ENCODE measurements at regions not wholly inside any gene's neighbourhood (a gene's known extent, or its start where the extent isn't known, plus 50 kb on each side); places are given as distances from the start of the nearest gene placed in this dataset.

- no peak for DNase-seq
Measured at GRCh38 chr1:56061824-56062223, 517.5 kb downstream of the PLPP3 start.

- no peak for DNase-seq
Measured at GRCh38 chr1:56060906-56061305, 518.5 kb downstream of the PLPP3 start.

- no peak for DNase-seq
Measured at GRCh38 chr1:56057466-56058405, 521.6 kb downstream of the PLPP3 start.

- DNase-seq, result no peak
Measured at GRCh38 chr1:56056438-56057287, 522.7 kb downstream of the PLPP3 start.

- DNase-seq, result no peak
Measured at GRCh38 chr1:56054959-56055358, 524.4 kb downstream of the PLPP3 start.

GRCh38 chr1:56052041-56052440, 527.3 kb downstream of the PLPP3 start:
- no peak for DNase-seq

- DNase-seq, result no peak
Measured at GRCh38 chr1:56050911-56051310, 528.5 kb downstream of the PLPP3 start.

- DNase-seq, result no peak
Measured at GRCh38 chr1:56045477-56045876, 533.9 kb downstream of the PLPP3 start.

GRCh38 chr1:56045062-56045461, 534.3 kb downstream of the PLPP3 start:
- no peak for DNase-seq

- no peak for DNase-seq
Measured at GRCh38 chr1:56036479-56036878, 542.9 kb downstream of the PLPP3 start.

GRCh38 chr1:56034847-56035481, 544.4 kb downstream of the PLPP3 start:
- no peak for DNase-seq

GRCh38 chr1:56034222-56034621, 545.1 kb downstream of the PLPP3 start:
- no peak for DNase-seq

- no peak for DNase-seq
Measured at GRCh38 chr1:56033321-56034037, 545.9 kb downstream of the PLPP3 start.

- no peak for DNase-seq
Measured at GRCh38 chr1:56032096-56032676, 547.2 kb downstream of the PLPP3 start.

GRCh38 chr1:56031001-56031400, 548.4 kb downstream of the PLPP3 start:
- DNase-seq, result no peak

GRCh38 chr1:56029319-56030003, 549.9 kb downstream of the PLPP3 start:
- DNase-seq, result no peak

- DNase-seq, result no peak
Measured at GRCh38 chr1:56028911-56029310, 550.5 kb downstream of the PLPP3 start.

- DNase-seq, result no peak
Measured at GRCh38 chr1:56028244-56028643, 551.1 kb downstream of the PLPP3 start.

GRCh38 chr1:56025942-56026341, 553.4 kb downstream of the PLPP3 start:
- DNase-seq, result no peak

- no peak for DNase-seq
Measured at GRCh38 chr1:56024155-56024554, 555.2 kb downstream of the PLPP3 start.

GRCh38 chr1:56019922-56020321, 559.4 kb downstream of the PLPP3 start:
- DNase-seq, result no peak

- no peak for DNase-seq
Measured at GRCh38 chr1:56019472-56019871, 559.9 kb downstream of the PLPP3 start.

Data from activated naive CD4-positive, alpha-beta T cell (primary cell).